ENCODE measurements at regions not wholly inside any gene's neighbourhood (a gene's known extent, or its start where the extent isn't known, plus 50 kb on each side); places are given as distances from the start of the nearest gene placed in this dataset.

DNA sequence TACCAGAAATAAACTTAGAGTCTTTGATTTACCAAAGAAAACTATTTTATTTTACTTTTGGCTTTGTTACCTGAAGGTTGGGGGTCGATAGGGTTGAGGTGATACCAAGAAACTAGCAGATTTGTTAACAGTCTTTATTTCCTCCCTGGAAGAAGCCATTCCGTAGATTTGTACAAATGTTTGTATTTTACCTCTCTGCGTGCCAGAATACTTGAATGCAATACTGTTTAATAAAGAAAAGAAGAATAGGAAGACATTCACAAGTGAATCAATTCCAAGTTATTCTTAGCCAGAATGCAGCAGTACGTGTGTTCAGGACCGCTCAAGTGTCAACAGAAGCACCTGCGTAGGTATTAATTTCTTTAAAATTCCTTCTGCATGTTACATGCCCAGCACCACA is 260.3 kb upstream of the TENM3 start:
- no peak for TF ChIP-seq EP300 (IDR thresholded peaks at IDR 0.05)
- TF ChIP-seq POLR2AphosphoS5 (IDR thresholded peaks at IDR 0.05): no peak
- TF ChIP-seq, protein P1, sequence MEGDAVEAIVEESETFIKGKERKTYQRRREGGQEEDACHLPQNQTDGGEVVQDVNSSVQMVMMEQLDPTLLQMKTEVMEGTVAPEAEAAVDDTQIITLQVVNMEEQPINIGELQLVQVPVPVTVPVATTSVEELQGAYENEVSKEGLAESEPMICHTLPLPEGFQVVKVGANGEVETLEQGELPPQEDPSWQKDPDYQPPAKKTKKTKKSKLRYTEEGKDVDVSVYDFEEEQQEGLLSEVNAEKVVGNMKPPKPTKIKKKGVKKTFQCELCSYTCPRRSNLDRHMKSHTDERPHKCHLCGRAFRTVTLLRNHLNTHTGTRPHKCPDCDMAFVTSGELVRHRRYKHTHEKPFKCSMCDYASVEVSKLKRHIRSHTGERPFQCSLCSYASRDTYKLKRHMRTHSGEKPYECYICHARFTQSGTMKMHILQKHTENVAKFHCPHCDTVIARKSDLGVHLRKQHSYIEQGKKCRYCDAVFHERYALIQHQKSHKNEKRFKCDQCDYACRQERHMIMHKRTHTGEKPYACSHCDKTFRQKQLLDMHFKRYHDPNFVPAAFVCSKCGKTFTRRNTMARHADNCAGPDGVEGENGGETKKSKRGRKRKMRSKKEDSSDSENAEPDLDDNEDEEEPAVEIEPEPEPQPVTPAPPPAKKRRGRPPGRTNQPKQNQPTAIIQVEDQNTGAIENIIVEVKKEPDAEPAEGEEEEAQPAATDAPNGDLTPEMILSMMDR (IDR thresholded peaks at IDR 0.05): no peak

Measured in esophagus muscularis mucosa (tissue), 4 donors.